Breast epithelium (tissue), 4 donors: ENCODE measurements at regions not wholly inside any gene's neighbourhood (a gene's known extent, or its start where the extent isn't known, plus 50 kb on each side); places are given as distances from the start of the nearest gene placed in this dataset.

Experiments used
- DNase-seq, 2 donors: peaks; one replicate each; pipeline ENCODE4 v3.0.0-alpha.2; 2019; ENCODE audit warnings: low spot score in 2 of 2
- H3K27ac ChIP-seq, 2 donors: fragments of 200-600 bp; sonication (generic) in 1 of 2; one replicate each; pipeline ENCODE4 v1.5.1; 2016 to 2019; ENCODE audit warnings: mild to moderate bottlenecking in 1 of 2
- H3K27me3 ChIP-seq, 2 donors: fragments of 200-600 bp; sonication (generic) in 1 of 2; one replicate each; pipeline versions ENCODE4 v1.5.1 to v1.6.0; 2017 to 2019; ENCODE audit warnings: control low read depth in 1 of 2, mild to moderate bottlenecking in 1 of 2
- H3K36me3 ChIP-seq: fragments of 200-600 bp; one replicate; pipeline ENCODE4 v1.5.1; 2019
- H3K4me1 ChIP-seq, 2 donors: fragments of 200-600 bp; sonication (generic); one replicate each; pipeline ENCODE4 v1.5.1; 2016 to 2019; ENCODE audit warnings: control low read depth in 1 of 2
- H3K4me3 ChIP-seq, 3 donors: fragments of 200-600 bp; sonication (generic); 1 replicate in 2 of 3; 2 replicates in 1 of 3; pipeline ENCODE4 v1.5.1; 2016 to 2019; ENCODE audit warnings: mild to moderate bottlenecking in 3 of 3, moderate library complexity in 2 of 3
- H3K9me3 ChIP-seq, 2 donors: fragments of 200-600 bp; sonication (generic) in 1 of 2; one replicate each; pipeline ENCODE4 v1.5.1; 2016 to 2019; ENCODE audit warnings: control low read depth in 1 of 2
- POLR2A ChIP-seq: fragments of 450-650 bp; IDR thresholded peaks from one replicate; pipeline ENCODE4 v1.6.1; 2016; ENCODE audit warnings: antibody characterized with exemption, mild to moderate bottlenecking, moderate library complexity
- POLR2AphosphoS5 ChIP-seq, 3 donors: sonication (generic); formaldehyde crosslinking; IDR thresholded peaks; one replicate each; pipeline ENCODE4 v1.6.1; 2017; ENCODE audit warnings: antibody characterized with exemption in 3 of 3
- intact Hi-C: fragments of 100-400 bp; cut with DNase I; formaldehyde crosslinking; loops from one replicate; pipeline ENCODE4 v1.15.1; 2023; ENCODE audit warnings: low total_unique reads
- TF ChIP-seq, protein P1 (sequence below), 3 donors: fragments of 450-650 bp; IDR thresholded peaks; one replicate each; pipeline ENCODE4 v1.5.1; 2016 to 2017; ENCODE audit warnings: antibody characterized with exemption in 3 of 3, mild to moderate bottlenecking in 3 of 3, moderate library complexity in 3 of 3

DNA sequence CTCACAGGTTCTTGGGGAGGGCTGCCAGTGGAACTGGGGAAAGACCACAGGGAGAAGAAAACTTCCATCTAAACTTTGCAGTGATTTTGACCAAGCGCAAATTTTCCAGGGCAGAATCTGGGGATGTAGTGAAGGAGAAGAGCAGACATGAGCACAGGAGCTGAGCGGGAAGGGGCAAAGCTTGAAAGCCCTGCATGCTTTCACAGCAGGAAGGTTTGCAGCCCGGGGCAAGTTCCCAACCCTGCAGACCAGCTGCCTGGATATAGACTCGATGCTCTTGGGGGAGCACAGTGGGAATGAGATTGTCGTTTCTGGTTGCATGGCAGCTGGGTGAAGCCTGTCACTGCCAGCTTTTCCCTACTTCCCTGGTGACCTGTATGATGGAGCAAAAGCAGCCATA is 276.8 kb upstream of the RORB start:
- Histone ChIP-seq H3K4me3 (no peak overlapping the region), H3K27me3 (no peaks in the 10 kb centered on the region), H3K4me1 (no peaks in the 10 kb centered on the region), H3K9me3 (peaks cover 0 to 7% of the 10 kb centered on the region in 2 donors), H3K36me3 (no peaks in the 10 kb centered on the region), H3K27ac (no peak overlapping the region)
- TF ChIP-seq, protein P1, sequence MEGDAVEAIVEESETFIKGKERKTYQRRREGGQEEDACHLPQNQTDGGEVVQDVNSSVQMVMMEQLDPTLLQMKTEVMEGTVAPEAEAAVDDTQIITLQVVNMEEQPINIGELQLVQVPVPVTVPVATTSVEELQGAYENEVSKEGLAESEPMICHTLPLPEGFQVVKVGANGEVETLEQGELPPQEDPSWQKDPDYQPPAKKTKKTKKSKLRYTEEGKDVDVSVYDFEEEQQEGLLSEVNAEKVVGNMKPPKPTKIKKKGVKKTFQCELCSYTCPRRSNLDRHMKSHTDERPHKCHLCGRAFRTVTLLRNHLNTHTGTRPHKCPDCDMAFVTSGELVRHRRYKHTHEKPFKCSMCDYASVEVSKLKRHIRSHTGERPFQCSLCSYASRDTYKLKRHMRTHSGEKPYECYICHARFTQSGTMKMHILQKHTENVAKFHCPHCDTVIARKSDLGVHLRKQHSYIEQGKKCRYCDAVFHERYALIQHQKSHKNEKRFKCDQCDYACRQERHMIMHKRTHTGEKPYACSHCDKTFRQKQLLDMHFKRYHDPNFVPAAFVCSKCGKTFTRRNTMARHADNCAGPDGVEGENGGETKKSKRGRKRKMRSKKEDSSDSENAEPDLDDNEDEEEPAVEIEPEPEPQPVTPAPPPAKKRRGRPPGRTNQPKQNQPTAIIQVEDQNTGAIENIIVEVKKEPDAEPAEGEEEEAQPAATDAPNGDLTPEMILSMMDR (IDR thresholded peaks at IDR 0.05): no peak
- TF ChIP-seq POLR2AphosphoS5 (IDR thresholded peaks at IDR 0.05) (no peak), POLR2A (no peak)
- DNase-seq: no peak
- intact Hi-C loops: no loop called here

DNA sequence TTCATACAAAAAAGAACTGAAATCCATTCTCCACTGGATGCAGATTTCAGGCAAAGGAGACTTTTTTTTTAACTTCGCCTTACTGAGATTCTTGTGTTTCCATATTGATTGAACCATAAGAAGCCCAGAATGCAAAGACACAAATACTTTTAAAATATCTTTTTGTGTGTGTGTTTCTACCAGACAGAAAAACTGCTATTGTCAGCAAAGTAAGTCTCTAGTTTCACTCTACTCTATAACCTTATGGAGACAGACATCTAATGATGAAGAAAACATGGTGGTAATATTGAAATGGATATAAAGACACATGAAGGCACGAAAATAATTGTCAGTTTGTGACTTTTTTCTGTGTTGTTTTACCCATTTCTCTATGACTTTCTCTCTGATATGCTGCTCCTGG is 260.3 kb upstream of the RORB start:
- Histone ChIP-seq H3K27ac (no peak overlapping the region), H3K9me3 (peaks cover 1 to 15% of the 10 kb centered on the region in 2 donors), H3K4me3 (no peak overlapping the region), H3K36me3 (no peaks in the 10 kb centered on the region), H3K27me3 (no peaks in the 10 kb centered on the region), H3K4me1 (no peaks in the 10 kb centered on the region)
- TF ChIP-seq POLR2A (no peak), POLR2AphosphoS5 (IDR thresholded peaks at IDR 0.05) (no peak)
- TF ChIP-seq, protein P1 (IDR thresholded peaks at IDR 0.05): no peak
- intact Hi-C loops: no loop called here
- DNase-seq: no peak

DNA sequence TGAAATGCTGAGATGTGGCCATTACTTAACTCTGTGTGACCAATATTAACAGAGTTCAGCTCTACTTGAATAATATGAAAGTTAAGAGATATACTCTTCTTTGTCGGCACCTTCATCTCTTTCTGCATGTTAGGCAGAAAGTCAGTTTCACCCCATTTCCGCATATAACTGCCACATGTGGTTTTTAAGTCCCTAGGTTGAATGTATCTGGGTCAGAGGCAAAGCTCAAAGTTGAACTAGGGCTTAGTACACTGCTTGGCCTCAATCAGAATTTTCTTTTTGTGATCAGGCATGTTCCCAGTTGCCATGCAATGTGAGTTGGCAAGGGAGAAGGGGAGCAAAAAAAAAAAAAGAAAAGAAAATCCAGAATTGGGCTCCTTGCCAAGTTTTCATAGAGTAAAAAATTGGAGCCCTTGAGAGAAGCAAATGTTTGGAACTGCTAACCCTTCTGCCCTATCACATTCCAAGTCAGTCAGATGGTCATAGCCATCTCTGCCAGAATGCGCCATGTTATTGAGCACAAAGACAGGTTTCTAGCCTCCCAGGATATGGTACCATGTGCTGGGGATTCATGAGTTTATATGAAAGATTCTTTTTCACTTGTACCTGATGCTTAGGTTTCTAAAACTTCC is 251.2 kb upstream of the RORB start:
- intact Hi-C loops: no loop called here
- no peaks in the 10 kb centered on the region for H3K36me3 ChIP-seq
- no peaks in the 10 kb centered on the region for H3K4me1 ChIP-seq
- DNase-seq: no peak
- H3K9me3 ChIP-seq: peaks cover 6 to 37% of the 10 kb centered on the region in 2 donors
- TF ChIP-seq POLR2A: no peak
- TF ChIP-seq, protein P1 (IDR thresholded peaks at IDR 0.05): no peak
- TF ChIP-seq POLR2AphosphoS5 (IDR thresholded peaks at IDR 0.05): no peak
- no peak overlapping the region for H3K27ac ChIP-seq
- no peaks in the 10 kb centered on the region for H3K27me3 ChIP-seq
- H3K4me3 ChIP-seq: no peak overlapping the region

DNA sequence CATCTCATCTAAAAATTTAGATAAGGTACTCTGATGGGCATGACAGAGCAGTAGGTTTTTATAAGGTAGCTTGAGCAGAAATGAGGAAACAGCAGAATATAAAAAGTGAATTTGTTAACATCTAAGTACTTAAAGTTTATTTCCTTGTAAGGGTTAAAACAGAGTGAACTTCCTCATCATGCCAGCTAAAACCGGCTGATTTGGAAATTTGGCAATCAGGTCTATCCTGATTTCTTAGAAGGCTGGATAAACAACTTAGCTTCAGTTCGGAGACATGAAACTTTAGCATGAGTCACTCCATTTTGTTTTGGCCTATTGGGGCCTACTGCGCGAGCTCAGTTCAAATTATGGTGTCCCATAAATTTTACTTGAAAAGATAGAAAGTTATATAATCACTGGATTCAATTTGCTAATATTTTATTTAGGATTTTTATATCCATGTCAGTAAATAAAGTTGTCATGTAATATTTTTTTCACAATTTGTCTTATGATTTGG is 241.6 kb upstream of the RORB start:
- Histone ChIP-seq H3K4me3 (no peak overlapping the region), H3K27ac (no peak overlapping the region), H3K36me3 (no peaks in the 10 kb centered on the region), H3K4me1 (no peaks in the 10 kb centered on the region), H3K9me3 (no peaks in the 10 kb centered on the region), H3K27me3 (no peaks in the 10 kb centered on the region)
- no peak for DNase-seq
- TF ChIP-seq, protein P1 (IDR thresholded peaks at IDR 0.05): no peak
- TF ChIP-seq POLR2A: no peak
- no peak for TF ChIP-seq POLR2AphosphoS5 (IDR thresholded peaks at IDR 0.05)
- intact Hi-C loops: no loop called here

DNA sequence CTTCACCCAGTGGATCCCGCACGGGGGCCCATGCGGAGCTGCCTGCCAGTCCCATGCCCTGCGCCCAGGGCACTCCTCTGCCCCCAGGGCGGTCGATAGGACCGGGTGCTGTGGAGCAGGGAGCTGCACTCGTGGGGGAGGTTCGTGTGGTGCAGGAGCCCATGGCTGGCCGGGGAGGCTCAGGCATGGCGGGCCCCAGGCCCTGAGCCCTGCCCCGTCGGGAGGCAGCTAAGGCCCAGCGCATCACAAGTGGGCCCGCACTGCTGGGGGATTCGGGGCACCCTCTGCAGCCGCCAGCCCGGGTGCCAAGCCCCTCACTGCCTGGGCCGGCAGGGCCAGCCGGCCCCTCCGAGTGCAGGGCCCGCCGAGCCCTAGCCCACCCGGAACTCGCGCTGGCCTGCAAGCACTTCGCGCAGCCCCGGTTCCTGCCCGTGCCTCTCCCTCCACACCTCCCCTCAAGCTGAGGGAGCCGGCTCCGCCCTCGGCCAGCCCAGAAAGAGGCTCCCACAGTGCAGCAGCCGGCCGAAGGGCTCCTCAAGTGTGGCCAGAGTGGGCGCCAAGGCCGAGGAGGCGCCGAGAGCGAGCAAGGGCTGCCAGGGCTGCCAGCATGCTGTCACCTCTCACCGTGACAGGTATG is 221.1 kb upstream of the RORB start:
- Histone ChIP-seq H3K4me3 (no peak overlapping the region), H3K9me3 (no peaks in the 10 kb centered on the region), H3K4me1 (no peaks in the 10 kb centered on the region), H3K36me3 (no peaks in the 10 kb centered on the region), H3K27ac (no peak overlapping the region), H3K27me3 (no peaks in the 10 kb centered on the region)
- TF ChIP-seq, protein P1 (IDR thresholded peaks at IDR 0.05): no peak
- no peak for TF ChIP-seq POLR2A
- no peak for TF ChIP-seq POLR2AphosphoS5 (IDR thresholded peaks at IDR 0.05)
- DNase-seq: no peak
- intact Hi-C loops: no loop called here
